ENCODE measurements at regions not wholly inside any gene's neighbourhood (a gene's known extent, or its start where the extent isn't known, plus 50 kb on each side); places are given as distances from the start of the nearest gene placed in this dataset.

DNA sequence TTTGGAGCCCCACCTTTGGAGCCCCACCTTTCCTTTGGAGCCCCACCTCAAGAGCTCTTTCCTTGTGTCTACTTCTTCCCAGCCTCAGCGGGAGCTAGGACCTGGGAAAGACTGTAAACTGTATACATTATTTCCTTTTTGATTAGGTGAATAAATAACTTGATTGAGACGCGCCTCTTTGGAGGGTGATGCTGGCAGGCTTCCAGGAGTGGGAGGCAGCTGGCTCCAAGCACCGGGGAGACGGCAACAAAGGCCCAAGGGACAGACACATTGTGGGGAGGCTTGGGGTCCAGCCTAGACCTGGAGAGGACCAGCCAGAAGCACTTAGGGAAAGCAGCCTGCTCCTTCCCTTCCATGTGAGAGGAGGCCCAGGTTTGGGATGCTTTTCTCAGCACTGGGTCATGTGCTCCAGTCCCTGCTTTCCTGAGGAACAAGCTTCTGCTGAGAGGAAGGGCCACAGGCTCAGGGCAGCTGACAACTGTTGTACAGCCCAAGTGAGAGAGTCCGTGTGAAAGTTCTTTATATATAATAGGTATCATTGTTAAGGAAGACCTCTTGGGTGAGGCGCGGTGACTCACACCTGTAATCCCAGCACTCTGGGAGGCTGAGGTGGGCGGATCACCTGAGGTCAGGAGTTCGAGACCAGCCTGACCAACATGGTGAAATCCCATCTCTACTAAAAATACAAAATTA is 297.2 kb upstream of the SLC14A2 start:
- no peak overlapping the region for H3K4me3 ChIP-seq (ENCODE audit: low read depth, low read length)
- TF ChIP-seq MYC (IDR thresholded peaks at IDR 0.05; ENCODE audit: low read depth, low read length) (no peak), POLR2A (IDR thresholded peaks at IDR 0.05; ENCODE audit: extremely low read depth, insufficient read length) (no peak)
- TF ChIP-seq, protein P1, sequence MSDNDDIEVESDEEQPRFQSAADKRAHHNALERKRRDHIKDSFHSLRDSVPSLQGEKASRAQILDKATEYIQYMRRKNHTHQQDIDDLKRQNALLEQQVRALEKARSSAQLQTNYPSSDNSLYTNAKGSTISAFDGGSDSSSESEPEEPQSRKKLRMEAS (IDR thresholded peaks at IDR 0.05; ENCODE audit: low read depth, low read length), result no peak
- TF ChIP-seq, protein P2, sequence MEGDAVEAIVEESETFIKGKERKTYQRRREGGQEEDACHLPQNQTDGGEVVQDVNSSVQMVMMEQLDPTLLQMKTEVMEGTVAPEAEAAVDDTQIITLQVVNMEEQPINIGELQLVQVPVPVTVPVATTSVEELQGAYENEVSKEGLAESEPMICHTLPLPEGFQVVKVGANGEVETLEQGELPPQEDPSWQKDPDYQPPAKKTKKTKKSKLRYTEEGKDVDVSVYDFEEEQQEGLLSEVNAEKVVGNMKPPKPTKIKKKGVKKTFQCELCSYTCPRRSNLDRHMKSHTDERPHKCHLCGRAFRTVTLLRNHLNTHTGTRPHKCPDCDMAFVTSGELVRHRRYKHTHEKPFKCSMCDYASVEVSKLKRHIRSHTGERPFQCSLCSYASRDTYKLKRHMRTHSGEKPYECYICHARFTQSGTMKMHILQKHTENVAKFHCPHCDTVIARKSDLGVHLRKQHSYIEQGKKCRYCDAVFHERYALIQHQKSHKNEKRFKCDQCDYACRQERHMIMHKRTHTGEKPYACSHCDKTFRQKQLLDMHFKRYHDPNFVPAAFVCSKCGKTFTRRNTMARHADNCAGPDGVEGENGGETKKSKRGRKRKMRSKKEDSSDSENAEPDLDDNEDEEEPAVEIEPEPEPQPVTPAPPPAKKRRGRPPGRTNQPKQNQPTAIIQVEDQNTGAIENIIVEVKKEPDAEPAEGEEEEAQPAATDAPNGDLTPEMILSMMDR (IDR thresholded peaks at IDR 0.05; ENCODE audit: low read depth, low read length), result no peak
- DNase-seq (ENCODE audit: low read depth), result no peak

DNA sequence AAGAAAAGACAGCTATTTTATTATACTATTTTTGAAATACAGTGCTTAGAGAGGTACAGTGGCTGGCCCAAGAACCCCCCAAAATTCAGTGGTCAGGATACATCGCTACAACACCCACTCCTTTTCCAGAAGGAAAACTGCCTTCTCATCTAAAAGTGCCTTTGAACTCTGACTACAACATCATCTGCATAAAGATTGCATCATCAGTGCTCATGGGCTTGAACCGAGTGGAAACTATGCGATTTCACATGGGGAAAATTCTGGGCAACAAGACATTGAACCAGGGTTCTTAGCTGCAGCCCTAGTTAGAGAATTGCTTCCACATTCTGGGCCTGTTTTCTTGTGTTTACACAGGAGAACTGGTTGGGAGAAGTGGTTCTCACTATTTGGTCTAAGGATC is 294.6 kb upstream of the SLC14A2 start:
- no peak overlapping the region for H3K4me3 ChIP-seq (ENCODE audit: low read depth, low read length)
- TF ChIP-seq, protein P2 (IDR thresholded peaks at IDR 0.05; ENCODE audit: low read depth, low read length), result no peak
- no peak for DNase-seq (ENCODE audit: low read depth)

DNA sequence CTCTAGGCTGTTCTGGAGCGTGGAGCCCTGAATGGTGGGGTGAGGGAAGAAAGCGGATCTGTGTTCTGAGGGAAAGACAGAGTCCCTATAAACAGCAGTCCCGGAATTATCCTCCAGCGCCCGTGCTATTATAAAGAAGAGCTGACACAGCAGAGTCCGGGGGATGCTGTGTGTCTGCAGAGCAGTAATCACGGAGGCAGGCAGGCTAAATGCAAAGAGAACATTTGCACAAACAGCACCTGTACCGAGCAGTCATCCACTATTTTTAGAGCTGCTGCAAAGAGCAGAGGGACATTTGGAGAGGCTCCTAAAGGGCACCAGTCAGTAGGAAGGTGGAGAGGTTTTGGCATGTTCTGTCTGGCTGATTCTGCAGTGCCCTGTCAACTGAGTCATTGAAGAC is 293.8 kb upstream of the SLC14A2 start:
- DNase-seq (ENCODE audit: low read depth), result no peak
- no peak for TF ChIP-seq MYC (IDR thresholded peaks at IDR 0.05; ENCODE audit: low read depth, low read length)
- TF ChIP-seq, protein P2 (IDR thresholded peaks at IDR 0.05; ENCODE audit: low read depth, low read length), result no peak
- no peak for TF ChIP-seq POLR2A (IDR thresholded peaks at IDR 0.05; ENCODE audit: extremely low read depth, insufficient read length)
- TF ChIP-seq, protein P1 (IDR thresholded peaks at IDR 0.05; ENCODE audit: low read depth, low read length), result no peak
- no peak overlapping the region for H3K4me3 ChIP-seq (ENCODE audit: low read depth, low read length)

DNA sequence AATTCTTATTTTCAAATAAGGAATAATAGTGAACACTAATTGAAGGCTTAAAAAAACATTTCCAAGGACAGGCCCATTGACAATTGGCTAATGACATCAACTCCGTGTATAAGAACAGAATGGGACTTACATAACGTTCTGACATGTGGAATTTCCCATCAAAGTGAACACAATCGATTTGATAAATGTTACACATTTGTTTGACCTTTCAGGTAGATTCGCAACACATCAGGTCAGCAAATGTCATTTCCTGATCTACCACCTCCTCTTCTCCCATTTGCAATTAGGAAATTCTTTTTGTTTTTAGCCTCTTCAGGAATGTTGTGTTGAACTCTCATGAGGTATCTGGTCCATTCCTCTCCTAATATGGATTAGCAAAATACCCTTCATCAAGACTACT is 292.9 kb upstream of the SLC14A2 start:
- H3K4me3 ChIP-seq (ENCODE audit: low read depth, low read length), result no peak overlapping the region
- DNase-seq (ENCODE audit: low read depth), result no peak
- TF ChIP-seq, protein P2 (IDR thresholded peaks at IDR 0.05; ENCODE audit: low read depth, low read length), result no peak
- TF ChIP-seq, protein P1 (IDR thresholded peaks at IDR 0.05; ENCODE audit: low read depth, low read length), result no peak
- TF ChIP-seq POLR2A (IDR thresholded peaks at IDR 0.05; ENCODE audit: extremely low read depth, insufficient read length) (no peak), MYC (IDR thresholded peaks at IDR 0.05; ENCODE audit: low read depth, low read length) (no peak)

DNA sequence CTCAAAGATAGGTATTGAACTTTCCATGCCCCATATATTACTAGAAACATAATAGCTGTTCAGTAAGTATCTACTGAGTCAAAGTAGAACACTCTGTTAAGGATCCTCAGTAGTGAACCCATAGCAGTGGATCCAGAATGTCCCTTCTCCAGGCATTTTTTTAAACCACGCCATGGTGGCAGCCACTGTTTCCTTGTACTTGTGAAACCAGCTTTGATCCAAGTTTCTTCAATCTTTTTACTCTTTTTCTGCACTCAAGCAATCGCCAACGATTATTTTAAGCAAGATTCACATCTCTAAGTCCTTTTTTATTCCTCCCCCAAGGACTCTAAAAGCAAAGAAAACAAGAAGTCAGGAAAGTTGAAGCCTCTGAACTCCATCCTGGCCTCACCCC is 291.2 kb upstream of the SLC14A2 start:
- DNase-seq (ENCODE audit: low read depth), result no peak
- TF ChIP-seq, protein P1 (IDR thresholded peaks at IDR 0.05; ENCODE audit: low read depth, low read length), result no peak
- TF ChIP-seq POLR2A (IDR thresholded peaks at IDR 0.05; ENCODE audit: extremely low read depth, insufficient read length) (no peak), MYC (IDR thresholded peaks at IDR 0.05; ENCODE audit: low read depth, low read length) (no peak)
- TF ChIP-seq, protein P2 (IDR thresholded peaks at IDR 0.05; ENCODE audit: low read depth, low read length), result no peak
- H3K4me3 ChIP-seq (ENCODE audit: low read depth, low read length), result no peak overlapping the region
